T-helper 2 cell (primary cell): ENCODE measurements at regions not wholly inside any gene's neighbourhood (a gene's known extent, or its start where the extent isn't known, plus 50 kb on each side); places are given as distances from the start of the nearest gene placed in this dataset.

Experiments
- DNase-seq, 5 experiments: peaks; one replicate each; pipeline versions ENCODE4 v3.0.0 to v3.0.0-alpha.2; 2012 to 2022

DNA sequence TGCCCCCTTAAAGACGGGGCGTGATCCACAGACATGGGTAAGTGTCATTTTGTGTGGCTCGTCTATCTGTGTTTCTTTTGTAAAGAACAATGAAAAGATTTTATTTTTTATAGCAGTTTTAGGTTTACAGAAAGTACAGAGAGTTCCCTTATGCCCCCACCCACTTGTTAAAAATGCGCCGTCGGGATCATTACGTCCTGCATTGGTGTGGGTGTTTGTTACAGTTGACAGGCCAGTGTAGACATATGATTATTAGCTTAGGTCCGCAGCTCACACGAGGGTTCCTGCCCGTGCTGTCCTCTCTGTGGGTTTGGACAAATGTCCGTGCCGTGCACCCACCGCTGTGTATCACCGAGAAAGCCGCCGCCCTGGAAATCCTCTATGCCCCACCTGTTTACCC, 50.5 kb downstream of the RGS12 start:
- DNase-seq = no peak

DNA sequence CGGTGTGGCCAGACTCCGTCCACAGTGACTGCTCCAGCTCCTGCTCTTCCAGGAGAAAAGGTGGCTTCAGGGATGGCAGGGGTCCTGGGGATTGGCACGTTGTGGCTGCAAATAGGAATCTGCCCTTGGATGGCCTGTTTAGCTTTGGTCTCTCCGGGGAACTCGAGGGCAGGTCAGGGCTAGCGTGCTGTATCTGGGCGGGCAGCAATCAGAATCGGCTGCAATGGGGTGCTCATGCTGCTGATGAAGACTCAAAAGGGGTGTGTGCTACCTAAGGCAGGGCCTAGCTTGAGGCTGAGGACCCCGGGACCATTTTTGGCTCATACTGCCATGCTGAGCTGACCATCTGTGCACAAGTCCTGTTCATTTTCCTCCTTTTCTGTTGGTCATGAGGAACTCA, 51.3 kb downstream of the RGS12 start:
- no peak for DNase-seq

DNA sequence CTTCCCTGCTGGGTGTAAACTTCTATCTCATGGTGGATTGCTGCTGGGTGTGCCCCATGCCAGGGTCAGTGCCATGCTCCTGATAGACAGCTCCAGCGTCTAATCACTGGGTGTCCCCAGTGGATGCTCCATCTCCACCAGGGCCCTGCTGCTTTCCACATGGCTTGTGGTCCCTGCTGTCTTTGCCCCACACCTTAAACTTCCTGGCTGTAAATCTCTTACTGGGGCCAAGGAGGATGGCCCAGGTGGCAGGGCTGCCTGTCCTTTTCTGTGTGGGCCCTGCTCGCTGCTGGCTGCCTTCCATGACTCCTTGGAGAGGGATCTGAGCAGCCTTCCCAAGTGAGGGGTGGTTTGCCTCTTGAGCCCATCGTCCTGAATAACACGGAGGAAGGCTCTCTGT, 51.8 kb downstream of the RGS12 start:
- no peak for DNase-seq

DNA sequence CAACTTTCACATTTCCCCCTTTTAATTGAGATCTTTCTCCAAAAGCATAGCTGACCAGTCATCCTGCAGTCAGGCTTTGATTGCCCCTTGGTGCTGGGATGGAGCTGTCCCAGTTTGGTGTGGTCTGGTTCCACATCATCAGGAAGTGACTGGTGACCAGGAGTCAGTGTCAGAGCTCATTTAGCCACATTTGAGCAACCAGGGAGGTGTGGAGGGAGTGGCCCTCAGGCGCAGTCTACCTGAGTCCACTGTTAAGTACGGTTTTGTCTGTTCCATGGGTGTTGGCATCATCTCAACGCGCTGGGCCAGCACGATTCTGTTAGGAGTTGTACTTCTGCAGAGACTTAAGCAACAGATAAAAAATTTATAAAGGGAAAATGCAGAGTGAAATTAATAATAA, 52.6 kb downstream of the RGS12 start:
- DNase-seq = no peak

DNA sequence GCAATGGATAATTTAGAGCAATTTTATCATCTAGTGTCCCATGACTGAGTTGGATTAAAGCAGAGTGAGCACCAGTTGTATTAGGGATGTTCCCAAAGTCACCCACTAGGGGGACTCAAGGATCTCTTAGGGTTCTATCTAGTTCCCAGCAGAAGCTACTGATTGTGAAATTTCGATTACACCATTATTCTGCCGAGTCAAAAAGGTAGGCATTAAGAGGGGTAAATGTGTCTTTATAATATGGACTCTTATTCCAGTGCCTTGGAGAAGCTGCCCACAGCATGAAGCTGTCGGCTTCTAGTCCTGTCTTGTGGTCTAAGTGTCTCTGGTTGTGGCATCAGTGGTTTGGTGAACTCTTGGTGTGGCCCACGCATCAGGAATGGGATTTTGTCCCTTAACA, 53.3 kb downstream of the RGS12 start:
- peak in 1 of 5 experiments; percentile 77 for DNase-seq

DNA sequence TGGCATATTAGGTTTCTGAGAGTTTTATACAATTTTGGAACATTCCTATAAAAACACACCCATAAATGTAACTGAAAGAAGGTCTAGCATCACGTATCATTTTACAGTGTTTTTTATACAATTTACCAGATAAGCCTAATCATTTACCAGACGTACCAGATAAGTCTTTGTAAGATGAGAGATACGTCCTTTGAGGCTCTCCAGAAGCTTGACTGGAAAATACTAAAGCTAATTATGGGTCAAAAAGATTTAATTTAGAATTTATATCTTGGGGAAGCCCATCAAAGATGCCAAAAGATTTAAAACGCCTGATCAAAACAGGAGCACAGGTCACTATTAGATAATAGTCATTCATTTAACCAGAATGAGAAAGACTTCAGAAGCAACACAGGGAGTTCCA, 55.0 kb downstream of the RGS12 start:
- DNase-seq = no peak

DNA sequence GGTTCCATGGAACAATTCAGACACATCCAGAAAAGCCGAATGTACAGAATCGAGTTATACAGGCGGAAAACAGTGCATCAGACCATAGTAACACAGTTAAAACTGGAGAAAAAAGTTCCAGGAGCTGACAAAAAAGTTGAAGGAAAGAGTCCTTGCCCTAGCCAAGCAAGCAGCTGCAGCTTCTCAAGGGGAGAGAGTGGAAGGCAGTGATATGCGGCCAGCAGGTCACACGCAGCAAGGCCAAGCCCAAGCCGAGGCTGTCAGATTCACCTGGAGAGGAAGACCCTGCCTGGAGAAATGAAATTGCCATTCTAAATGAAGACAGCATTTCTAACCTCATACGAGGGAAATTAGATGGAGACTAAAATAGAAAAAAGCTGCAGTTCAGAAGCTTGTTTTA, 55.8 kb downstream of the RGS12 start:
- no peak for DNase-seq

DNA sequence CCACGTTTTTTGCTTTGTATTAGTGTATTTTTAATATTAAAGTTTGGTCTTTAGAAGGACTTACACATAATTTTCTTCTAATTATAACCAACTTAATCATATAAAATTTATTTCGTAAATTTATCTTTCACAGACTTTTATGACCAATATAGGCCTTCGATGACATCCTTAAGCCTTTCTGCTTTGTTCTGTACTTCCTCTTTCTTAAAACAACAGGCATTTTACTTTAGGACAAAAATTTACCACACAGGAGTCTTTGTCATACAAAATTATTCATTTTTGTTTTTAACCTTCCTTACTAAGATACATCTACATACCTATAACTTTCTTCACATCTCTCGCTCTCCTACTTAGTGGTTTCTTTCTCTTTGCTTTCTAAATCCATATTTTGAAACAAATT, 56.3 kb downstream of the RGS12 start:
- no peak for DNase-seq

DNA sequence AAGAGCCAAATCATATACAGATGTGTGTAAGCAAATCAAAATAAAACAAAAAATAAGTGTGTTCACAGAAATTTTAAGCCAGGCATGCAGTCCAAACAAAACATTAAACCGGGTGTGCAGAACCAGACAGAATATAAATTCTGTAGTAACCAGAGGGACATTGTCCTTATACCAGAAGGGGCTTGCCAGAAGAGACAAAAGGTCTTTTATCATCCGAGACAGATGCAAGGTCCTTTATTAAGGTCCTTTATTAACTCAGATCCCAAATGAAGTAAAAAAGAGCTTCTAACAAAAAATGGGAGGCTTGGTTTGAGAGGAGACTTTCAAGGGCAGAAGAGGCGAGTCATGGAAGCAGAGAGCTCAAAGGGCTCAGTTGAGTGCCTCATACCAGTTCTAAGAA, 59.2 kb downstream of the RGS12 start:
- no peak for DNase-seq

DNA sequence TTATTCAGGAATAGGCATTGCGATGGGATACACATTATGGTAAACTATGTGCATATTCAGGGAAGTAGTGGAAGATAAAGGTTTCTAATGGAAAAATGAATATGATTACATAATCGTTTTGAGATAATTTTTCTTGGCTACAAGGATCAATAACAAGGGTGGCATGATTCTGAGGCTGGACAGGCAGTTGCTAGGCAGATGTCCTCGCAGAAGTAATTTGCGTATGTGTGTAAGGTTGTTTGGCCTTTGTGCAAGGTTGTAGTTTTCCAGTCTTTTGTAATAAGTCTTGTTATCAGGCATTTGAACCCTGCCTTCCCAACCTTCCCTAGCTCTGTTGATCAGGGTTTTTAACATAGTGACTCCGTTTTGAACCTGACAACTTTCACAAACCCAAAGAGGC, 59.7 kb downstream of the RGS12 start:
- DNase-seq = no peak

DNA sequence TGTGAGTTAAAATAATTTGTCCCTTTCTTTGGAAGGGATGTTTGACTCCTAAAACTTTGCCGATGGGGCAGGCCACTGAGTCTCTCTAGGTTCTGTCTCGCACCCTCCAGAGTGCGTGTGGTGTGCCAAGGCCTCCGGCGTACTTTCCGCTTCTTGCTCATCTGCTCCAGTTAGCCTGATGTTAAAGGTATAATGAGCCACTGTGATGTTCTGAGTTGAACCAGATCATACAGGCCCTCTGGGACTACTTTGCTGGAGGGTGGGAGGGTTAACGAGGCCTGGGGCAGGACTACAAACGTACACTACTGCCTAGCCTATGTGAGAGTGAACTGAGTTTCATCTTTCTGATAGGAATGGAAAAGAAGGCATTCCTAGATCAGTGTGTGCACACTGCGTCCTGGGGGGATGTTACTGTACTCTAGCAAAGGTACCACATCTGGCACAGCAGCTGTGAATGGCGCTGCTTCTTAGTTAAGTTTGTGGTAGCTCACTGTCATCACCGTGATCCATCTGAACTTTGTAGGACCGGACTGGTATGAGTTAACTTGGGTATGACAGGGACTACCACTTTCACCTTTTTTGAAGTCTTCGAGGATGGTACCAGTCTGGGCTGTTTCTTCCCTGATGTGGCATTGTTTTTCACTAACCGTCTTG, 60.2 kb downstream of the RGS12 start:
- DNase-seq = no peak

DNA sequence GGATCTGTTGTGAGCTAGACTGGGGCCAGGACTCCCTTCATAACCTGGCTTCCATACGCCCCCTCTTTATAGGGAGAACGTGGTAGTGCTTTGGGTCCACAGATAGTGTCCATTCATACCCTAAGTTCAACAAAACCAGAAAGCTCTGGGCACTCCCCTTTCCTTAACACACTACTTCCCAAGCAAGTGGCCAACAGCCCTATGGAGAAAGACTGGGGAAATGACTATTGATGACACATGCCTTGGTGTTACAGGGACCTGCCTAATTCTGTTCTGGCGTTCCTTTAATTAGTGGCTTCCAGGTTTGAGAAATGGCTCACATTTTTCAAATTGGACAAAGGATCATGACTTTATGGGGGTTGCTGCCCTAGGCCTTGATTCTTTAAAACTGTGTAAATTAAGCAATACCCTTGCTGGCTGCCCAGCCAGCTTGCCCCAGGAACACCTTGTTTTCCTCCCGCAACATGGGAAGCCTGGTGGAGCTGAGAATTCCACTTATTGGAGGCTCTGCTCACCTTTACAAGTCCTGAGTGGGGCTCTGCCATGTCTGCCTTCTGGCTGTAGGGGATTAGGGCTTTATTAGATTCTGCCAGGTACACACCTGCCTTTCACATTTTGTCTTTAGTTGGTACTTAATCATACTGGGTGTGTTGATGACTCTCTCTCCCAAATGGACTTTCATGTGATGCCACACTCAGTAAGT, 61.1 kb downstream of the RGS12 start:
- no peak for DNase-seq

DNA sequence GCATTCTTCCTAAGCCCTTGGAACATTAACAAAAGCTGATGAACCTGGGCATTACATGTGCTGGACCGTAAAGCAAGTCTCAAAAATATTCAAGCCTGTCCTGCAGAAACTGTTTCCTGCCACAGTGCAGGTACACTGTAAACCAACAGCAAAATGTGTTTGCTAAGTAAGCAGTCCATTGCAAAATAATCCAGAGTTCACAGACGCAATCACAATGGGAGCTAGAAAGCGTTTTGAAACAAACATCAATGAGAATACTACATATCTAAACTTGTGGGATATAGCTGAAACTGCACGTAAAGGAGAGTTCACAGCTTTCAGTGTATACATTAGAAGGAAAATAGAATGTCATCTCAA, 61.6 kb downstream of the RGS12 start:
- DNase-seq = peak in 1 of 5 experiments; percentile 27

DNA sequence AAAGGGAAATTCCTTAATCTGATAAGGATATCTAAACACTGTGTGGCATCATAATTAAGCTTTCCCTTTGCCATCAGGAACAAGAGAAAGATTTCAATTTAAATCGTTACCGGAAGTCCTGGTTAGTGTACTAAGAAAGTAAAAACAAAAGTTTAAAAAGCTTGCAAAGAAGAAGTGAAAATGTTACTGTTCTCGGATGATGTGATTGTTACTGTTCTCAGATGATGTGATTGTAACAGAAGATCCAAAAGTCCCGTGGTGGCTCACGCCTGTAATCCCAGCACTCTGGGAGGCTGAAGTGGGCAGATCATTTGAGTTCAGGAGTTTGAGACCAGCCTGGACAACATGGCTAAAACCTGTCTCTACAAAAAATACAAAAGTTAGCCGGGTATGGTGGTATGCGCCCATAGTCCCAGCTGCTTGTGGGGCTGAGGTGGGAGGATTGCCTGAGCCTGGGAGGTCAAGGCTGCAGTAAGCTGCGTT, 62.5 kb downstream of the RGS12 start:
- peak in 1 of 5 experiments; percentile 54 for DNase-seq

DNA sequence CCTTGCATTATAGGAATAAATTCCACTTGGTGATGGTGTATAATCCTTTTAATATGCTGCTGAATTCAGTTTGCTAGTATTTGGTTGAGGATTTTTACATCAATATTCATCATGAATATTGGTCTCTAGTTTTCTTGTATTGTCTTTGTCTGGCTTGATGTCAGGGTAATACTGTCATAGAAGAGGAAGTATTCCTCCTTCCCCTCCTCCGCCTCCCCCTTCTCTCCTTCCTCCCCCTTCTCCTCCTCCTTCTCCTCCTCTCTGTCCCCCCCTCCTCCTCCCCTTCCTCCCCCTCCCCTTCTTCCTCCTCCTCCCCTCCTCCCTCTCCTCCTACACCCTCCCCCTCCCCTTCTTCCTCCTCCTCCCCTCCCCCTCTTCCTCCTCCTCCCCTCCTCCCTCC, 65.8 kb downstream of the RGS12 start:
- no peak for DNase-seq

DNA sequence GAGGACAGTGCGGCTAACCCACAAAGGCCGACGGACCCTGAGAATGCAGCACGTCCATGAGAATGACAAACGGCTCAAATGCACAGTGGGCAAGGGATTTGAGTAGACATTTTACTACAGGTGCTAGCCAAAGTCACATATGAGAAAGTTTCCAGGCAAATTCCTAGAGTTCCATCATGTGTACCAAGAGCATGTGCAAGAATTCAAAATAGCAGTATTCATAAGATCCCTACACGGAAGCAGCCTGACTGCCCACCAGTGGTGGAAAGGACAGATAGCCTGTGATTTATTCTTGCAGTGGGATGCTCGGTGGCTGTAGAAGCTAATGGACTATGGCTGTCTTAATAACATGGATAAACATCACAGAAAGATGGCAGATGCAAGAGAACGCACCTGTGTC, 68.0 kb downstream of the RGS12 start:
- no peak for DNase-seq

DNA sequence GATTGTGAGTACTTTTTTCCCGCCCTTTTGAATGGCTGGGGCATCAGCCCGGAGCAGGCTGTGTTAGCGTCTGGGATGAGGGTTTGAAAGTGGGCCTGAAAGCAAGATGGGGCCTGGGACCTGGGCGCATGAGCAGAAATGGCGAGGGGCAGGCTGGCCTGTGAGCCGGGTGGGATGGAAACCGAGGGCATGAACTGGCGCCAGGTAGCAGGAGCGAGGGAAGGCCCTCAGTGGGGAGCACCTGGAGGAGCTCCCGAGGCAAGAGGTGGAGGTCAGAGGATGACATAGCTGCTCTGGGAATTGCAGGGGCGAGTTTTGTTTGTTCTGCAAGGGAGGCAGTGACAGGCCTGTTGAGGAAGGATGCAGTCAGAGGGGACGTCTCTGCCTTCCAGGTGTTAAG, 68.6 kb downstream of the RGS12 start:
- no peak for DNase-seq

DNA sequence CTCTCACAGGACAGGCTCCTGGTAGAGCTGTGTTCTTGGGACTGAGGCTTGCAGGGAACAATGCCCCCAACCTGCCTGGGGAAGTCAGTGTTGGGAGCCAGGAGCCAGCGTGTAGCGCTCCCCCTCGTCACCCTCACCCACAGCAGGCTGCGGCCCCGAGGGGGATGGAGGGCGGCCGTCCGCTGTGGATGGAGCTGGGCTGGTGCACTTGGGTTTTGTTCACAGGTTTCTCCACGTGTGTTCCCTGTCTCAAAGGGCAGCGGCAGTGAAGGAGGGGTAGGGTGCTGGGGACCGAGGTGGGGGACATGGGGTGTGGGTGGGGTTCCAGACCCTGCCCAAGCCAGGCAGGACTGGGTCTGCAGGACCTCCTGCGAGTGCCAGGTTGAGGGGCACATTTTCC, 69.1 kb downstream of the RGS12 start:
- DNase-seq = no peak

DNA sequence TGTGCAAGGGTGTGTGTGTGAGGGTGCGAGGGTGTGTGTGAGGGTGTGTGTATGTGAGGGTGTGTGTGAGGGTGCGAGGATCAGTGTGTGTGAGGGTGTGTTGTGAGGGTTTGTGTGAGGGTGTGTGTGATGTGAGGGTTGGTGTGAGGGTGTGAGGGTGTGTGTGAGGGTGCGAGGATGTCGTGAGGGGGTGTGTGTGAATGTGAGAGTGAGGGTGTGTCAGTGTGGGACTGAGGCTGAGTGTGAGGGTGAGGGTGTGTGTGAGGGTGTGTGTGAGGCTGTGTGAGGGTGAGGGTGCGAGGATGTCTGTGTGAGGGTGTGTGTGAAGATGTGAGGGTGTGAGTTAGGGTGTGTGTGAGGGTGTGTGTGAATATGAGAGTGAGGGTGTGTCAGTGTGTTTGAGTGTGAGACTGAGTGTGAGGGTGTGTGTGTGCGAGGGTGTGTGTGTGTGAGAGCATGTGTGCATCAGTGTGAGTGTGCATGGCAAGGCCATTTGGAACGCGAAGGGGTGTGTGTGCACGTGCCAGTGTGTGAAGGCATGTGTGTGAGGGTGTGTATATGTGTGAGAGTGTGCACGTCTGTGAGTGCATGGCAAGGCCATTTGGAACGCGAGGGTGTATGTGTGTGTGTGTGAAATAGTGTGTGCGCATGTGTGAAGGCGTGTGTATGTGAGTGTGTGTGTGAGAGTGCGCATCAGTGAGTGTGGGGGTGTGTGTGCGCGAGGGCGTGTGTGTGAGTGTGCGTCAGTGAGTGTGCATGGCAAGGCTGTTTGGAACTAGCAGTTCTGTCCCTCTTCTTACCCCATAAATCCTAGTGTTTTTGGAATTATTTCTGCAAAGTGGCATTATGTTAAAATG, 69.8 kb downstream of the RGS12 start:
- DNase-seq = no peak

DNA sequence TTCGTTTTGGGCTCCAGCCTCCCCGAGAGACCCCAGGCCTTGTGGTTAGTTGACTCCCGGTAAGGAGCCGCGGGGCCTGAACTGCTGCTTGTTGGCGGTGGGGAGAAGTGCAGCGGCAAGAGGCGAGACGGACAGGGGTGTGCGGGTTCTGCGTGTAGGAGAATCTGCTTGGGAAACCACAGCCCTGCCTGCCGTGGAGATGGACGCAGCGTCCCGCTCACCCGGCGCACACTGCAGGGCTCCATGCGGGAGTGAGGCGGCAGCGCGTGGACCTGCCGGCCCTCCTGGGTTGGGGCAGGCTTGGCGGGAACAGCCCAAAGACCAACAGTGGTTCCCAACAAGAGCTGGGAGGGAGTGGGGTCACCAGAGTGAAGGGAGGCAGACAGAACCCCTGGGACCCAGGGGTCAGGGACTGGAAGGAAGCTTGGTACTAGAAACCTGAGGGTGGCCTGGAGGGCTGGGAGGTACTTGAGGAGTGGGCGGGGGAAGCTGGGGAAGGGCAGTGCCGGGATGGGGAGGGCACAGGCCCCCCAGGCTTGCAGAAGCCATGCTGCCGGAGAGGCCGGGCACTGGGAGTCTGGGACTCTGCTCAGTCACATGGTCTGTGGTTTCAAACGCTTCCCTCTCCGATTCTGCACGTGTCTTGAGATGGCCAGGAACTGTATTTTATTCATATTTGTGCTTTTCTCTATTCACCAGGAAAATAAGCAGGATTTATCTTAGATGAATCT, 70.8 kb downstream of the RGS12 start:
- DNase-seq = no peak

DNA sequence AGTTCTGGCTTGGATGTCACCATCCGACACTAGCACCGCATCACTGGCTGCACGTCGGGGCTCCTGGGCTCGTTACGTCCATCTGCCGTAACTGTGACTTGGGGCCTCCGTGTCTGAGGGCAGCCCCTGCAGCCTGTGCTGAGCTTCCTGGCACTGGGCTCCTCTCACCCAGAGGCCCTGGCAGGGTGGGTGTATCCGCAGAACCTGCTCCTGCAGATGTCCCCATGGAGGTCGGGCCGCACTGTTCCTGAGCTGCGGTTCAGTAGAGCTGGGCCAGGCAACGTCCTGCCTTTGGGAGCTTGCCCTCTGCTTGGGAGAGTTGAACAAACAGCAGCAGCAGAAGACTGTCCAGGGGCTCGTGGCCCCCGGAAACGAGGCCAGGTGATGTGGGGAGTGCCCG, 71.4 kb downstream of the RGS12 start:
- DNase-seq = no peak

DNA sequence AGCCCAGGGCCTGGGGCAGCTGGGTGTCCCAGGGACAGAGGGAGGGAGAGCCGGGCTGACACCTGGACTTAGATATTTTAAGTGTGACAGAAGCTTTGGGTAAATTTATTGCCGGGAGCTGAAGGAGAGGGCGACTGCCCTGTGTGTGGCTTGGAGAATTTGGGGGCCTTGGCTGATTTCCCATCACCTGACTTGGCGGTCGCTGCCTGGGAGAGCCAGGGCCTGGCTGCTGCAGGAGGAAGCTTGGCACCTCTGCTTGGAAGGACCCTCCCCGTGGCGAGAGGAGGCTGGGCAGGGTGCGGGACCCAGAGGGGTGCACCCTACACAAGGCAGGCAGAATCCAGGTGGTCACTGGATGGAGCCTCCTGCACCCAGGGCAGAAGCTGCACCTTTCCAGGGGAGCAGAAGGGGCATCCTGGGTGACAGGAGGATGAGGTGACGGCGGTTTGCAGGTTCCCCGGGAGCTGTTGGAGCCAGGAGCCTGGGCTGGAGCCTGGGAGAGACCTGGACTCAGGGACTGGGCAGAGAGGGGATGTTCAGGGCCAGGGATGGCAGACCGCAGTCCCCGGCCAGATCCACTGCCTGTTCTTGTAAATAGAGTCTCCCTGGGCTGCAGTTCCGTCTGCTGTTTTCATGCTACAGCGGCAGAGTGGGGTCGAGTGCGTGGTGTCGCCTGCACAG, 72.0 kb downstream of the RGS12 start:
- DNase-seq = no peak

DNA sequence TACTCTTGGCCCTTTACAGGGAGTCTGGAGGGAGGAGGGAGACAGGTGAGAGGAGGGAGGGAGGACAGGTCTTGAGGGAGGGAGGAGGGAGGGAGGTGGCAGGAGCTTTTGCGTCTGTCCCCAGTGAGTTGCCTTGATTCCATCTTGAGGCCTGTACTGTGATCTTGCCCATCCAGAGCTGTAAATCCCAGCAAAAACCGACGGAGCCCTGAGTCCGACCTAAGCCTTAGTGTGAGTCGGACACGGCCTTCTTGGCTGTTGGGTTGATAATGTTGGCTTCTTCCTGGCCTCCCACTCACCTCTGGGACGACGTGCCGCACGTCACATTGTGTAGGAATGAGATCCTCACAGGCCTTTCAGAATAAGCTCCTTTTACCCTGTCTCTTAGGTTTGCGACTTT, 72.5 kb downstream of the RGS12 start:
- DNase-seq = no peak
